ENCODE measurements at regions not wholly inside any gene's neighbourhood (a gene's known extent, or its start where the extent isn't known, plus 50 kb on each side); places are given as distances from the start of the nearest gene placed in this dataset.

- no peak for TF ChIP-seq EZH2 (IDR thresholded peaks at IDR 0.05; ENCODE audit: borderline replicate concordance, low read length)
- TF ChIP-seq, protein P1, sequence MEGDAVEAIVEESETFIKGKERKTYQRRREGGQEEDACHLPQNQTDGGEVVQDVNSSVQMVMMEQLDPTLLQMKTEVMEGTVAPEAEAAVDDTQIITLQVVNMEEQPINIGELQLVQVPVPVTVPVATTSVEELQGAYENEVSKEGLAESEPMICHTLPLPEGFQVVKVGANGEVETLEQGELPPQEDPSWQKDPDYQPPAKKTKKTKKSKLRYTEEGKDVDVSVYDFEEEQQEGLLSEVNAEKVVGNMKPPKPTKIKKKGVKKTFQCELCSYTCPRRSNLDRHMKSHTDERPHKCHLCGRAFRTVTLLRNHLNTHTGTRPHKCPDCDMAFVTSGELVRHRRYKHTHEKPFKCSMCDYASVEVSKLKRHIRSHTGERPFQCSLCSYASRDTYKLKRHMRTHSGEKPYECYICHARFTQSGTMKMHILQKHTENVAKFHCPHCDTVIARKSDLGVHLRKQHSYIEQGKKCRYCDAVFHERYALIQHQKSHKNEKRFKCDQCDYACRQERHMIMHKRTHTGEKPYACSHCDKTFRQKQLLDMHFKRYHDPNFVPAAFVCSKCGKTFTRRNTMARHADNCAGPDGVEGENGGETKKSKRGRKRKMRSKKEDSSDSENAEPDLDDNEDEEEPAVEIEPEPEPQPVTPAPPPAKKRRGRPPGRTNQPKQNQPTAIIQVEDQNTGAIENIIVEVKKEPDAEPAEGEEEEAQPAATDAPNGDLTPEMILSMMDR (IDR thresholded peaks at IDR 0.05; ENCODE audit: low read length), result no peak
Observed at GRCh38 chr2:150214626-150215025, 272.8 kb downstream of the RND3 start.
